Tibial artery (tissue), 4 donors: ENCODE measurements at regions not wholly inside any gene's neighbourhood (a gene's known extent, or its start where the extent isn't known, plus 50 kb on each side); places are given as distances from the start of the nearest gene placed in this dataset.
A peak's percentile ranks its signal among the peaks of the same experiment; 100 is the strongest.

Experiments used
- DNase-seq, 2 donors: peaks; one replicate each; pipeline ENCODE4 v3.0.0-alpha.2; 2019
- H3K27ac ChIP-seq, 2 donors: fragments of 200-600 bp; sonication (generic) in 1 of 2; 1 replicate in 1 of 2; 2 replicates in 1 of 2; pipeline ENCODE4 v1.5.1; 2018 to 2019; ENCODE audit warnings: mild to moderate bottlenecking in 1 of 2
- H3K27me3 ChIP-seq, 2 donors: fragments of 200-600 bp; sonication (generic) in 1 of 2; one replicate each; pipeline versions ENCODE4 v1.5.1 to v1.6.0; 2016 to 2019
- H3K36me3 ChIP-seq, 3 donors: fragments of 200-600 bp; sonication (generic) in 2 of 3; one replicate each; pipeline ENCODE4 v1.5.1; 2016 to 2019; ENCODE audit warnings: mild to moderate bottlenecking in 2 of 3
- H3K4me1 ChIP-seq, 4 donors: fragments of 200-600 bp; sonication (generic) in 2 of 4; 1 replicate in 3 of 4; 2 replicates in 1 of 4; pipeline ENCODE4 v1.5.1; 2016 to 2019
- H3K4me3 ChIP-seq, 2 donors: fragments of 200-600 bp; sonication (generic) in 1 of 2; 1 replicate in 1 of 2; 2 replicates in 1 of 2; pipeline ENCODE4 v1.5.1; 2018 to 2019; ENCODE audit warnings: mild to moderate bottlenecking in 2 of 2
- H3K9me3 ChIP-seq, 3 donors: fragments of 200-600 bp; sonication (generic) in 1 of 3; one replicate each; pipeline ENCODE4 v1.5.1; 2016 to 2019
- CTCF ChIP-seq, 2 experiments: fragments of 200-600 bp in 1 of 2; fragments of 450-650 bp in 1 of 2; IDR thresholded peaks; one replicate each; pipeline ENCODE4 v1.5.1; 2017 to 2019; ENCODE audit warnings: antibody characterized with exemption in 2 of 2, mild to moderate bottlenecking in 1 of 2, moderate library complexity in 1 of 2
- intact Hi-C: fragments of 100-400 bp; cut with DNase I; formaldehyde crosslinking; loops from one replicate; pipeline ENCODE4 v1.15.0; 2023; ENCODE audit warnings: low total_unique reads

GRCh38 chr2:236922061-236922460, 163.6 kb upstream of the COPS8 start:
- no peaks in the 10 kb centered on the region for H3K36me3 ChIP-seq
- no peak overlapping the region for H3K4me3 ChIP-seq
- no peak for DNase-seq
- no peaks in the 10 kb centered on the region for H3K27me3 ChIP-seq
- intact Hi-C loops = no loop called here
- TF ChIP-seq CTCF (IDR thresholded peaks at IDR 0.05) = no peak
- no peak overlapping the region for H3K27ac ChIP-seq
- no peaks in the 10 kb centered on the region for H3K4me1 ChIP-seq
- H3K9me3 ChIP-seq = no peaks in the 10 kb centered on the region

GRCh38 chr2:236928380-236929037, 157.2 kb upstream of the COPS8 start:
- intact Hi-C loops = no loop called here
- no peaks in the 10 kb centered on the region for H3K9me3 ChIP-seq
- no peak for TF ChIP-seq CTCF (IDR thresholded peaks at IDR 0.05)
- no peaks in the 10 kb centered on the region for H3K4me1 ChIP-seq
- no peak for DNase-seq
- H3K4me3 ChIP-seq = peak overlapping the region in 1 of 2 donors; percentile 19
- no peaks in the 10 kb centered on the region for H3K36me3 ChIP-seq
- no peaks in the 10 kb centered on the region for H3K27me3 ChIP-seq
- H3K27ac ChIP-seq = no peak overlapping the region

GRCh38 chr2:236932831-236933361, 152.8 kb upstream of the COPS8 start:
- no peak overlapping the region for H3K4me3 ChIP-seq
- DNase-seq = no peak
- no peaks in the 10 kb centered on the region for H3K27me3 ChIP-seq
- H3K27ac ChIP-seq = no peak overlapping the region
- no peaks in the 10 kb centered on the region for H3K4me1 ChIP-seq
- H3K9me3 ChIP-seq = no peaks in the 10 kb centered on the region
- TF ChIP-seq CTCF (IDR thresholded peaks at IDR 0.05) = no peak
- intact Hi-C loops = no loop called here
- H3K36me3 ChIP-seq = no peaks in the 10 kb centered on the region

- DNase-seq = no peak
- intact Hi-C loops = no loop called here
- Histone ChIP-seq H3K4me3 (no peak overlapping the region), H3K9me3 (no peaks in the 10 kb centered on the region), H3K27ac (no peak overlapping the region), H3K27me3 (no peaks in the 10 kb centered on the region), H3K36me3 (no peaks in the 10 kb centered on the region), H3K4me1 (no peaks in the 10 kb centered on the region)
- no peak for TF ChIP-seq CTCF (IDR thresholded peaks at IDR 0.05)
Measured at GRCh38 chr2:236934166-236934565, 151.5 kb upstream of the COPS8 start.

- Histone ChIP-seq H3K27me3 (no peaks in the 10 kb centered on the region), H3K36me3 (no peaks in the 10 kb centered on the region), H3K9me3 (no peaks in the 10 kb centered on the region), H3K4me3 (no peak overlapping the region), H3K27ac (no peak overlapping the region), H3K4me1 (no peaks in the 10 kb centered on the region)
- no peak for DNase-seq
- TF ChIP-seq CTCF (IDR thresholded peaks at IDR 0.05) = no peak
- intact Hi-C loops = no loop called here
Measured at GRCh38 chr2:236934656-236935055, 151.0 kb upstream of the COPS8 start.
